GM18909 (cell line): ENCODE measurements at regions not wholly inside any gene's neighbourhood (a gene's known extent, or its start where the extent isn't known, plus 50 kb on each side); places are given as distances from the start of the nearest gene placed in this dataset.

ENCODE experiments used
- ATAC-seq: cut with Tn5 transposase; IDR thresholded peaks from one replicate; pipeline ENCODE4 v1.9.1; 2021; ENCODE audit warnings: mild to moderate bottlenecking; ENCODE audit not compliant: unreplicated experiment, poor library complexity

DNA sequence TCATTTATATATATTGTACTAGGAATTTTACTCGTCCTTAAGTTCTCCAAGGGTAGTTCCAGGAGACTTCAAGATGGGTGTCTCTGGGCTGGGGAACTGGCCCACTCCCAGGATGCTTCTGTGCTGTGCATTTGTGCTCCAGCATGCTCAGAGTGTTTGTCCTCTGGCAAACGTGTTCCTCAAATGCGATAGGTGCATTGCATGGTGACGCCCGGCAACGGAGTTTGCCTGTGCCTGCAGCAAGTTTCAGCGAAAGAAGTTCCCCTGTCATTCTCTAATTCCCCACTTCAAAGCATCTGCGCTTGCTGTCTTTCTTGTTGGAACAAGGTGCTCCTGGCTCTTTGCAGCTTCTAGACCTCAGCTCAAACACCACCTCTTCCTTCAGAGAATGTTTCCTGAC is 465.1 kb downstream of the GALR1 start:
- ATAC-seq: no peak

DNA sequence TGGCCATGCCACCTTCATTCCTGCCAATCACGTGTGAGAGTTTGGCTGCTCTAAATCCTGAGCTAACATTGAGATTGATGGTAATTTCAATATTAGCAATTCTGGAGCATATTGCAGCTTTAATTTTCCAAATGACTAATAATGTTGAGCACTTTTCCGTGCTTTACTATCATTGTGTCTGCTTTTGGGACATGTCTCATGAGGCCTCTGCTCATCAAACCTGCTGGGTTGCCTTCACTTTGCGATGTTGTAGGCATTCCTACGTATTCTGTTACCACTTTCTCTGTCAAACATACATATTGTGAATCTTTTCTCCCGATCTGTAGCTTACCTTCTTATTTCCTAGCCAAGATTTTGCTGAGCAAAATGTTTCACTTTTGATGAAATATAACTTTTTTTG is 466.6 kb downstream of the GALR1 start:
- ATAC-seq: no peak

DNA sequence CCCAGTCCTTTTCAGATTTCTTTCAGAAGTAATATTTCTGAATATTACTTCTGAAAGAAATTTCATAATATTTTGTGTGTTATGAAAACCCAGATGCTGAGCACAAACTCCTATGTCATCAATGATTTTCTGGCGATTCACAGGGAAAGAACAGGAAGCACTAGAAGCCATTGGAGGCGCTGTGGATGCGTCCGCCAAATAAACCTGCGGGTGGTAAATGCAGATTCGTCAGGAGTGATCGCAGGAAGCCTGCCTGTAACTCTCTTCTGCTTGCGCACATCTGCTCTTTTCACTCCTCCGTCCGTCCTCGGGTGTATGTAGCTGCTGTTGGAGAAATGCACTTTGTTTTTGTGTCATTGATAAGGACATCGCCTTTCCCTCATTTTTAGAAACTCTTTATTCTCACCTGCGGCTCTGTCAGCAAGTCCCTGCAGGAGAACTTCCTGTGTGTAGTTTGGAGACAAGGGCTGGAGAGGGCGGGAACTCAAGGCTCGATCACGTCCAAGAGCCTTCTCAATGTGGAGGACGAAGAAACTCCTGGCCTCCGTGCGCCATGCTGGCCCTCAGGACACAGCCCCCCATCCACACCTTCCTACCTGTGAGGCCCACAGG is 483.8 kb downstream of the GALR1 start:
- ATAC-seq: no peak

DNA sequence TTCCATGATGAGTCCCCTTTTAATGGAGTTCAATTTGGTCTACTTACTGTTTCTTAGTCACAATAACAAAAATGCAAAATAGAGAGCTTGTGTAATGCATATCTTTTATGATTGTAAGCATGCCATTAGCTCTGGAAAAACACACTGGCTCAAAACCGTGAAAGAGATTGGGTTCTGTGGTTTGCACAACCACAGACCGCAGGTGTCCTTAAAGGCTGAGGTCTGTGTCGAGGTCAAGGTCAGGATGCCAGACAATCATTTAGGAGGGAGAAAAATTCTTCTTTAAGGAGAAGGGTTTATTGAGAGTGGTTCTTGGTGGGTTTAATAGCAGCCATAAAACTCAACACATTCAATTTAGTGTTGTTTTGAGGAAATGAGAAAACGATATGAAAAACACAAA is 487.2 kb downstream of the GALR1 start:
- ATAC-seq: no peak

DNA sequence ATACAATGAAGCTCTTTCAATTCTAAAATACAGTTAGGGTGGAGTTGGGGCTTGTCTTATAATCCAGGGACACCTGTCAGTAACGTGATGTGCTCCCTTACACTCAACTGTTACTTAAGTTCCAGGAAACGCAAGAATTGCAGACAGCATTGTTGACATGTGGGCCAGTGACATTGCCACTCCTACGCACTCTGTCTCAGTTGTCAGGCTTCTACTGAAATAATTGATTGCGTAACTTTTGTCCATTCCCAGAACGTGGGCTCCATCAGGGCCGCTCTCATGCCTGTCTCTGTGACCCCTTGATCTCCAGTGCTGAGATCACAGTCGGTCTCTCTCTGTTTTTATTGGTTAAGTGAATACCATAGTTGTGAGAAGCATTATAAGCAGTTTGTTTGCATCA is 487.8 kb downstream of the GALR1 start:
- ATAC-seq: no peak

DNA sequence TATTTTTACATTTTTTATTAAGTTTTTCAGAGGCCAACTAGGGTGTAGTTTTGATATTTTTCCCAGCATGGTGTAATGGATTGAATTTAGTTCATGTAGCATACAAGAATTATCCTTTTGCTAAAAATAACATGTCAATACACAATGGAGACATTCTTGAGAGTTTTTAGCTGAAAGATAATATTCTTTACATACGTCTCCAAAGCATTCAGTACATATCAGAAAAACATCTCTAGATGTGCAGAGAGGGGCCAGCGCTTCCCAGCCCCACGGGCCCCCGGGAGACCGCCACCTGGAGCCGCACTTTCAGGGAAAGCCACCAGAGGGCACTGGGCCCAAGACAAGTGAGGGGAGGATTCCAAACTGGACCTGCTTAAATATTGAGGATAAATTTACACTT is 499.4 kb downstream of the GALR1 start:
- no peak for ATAC-seq

DNA sequence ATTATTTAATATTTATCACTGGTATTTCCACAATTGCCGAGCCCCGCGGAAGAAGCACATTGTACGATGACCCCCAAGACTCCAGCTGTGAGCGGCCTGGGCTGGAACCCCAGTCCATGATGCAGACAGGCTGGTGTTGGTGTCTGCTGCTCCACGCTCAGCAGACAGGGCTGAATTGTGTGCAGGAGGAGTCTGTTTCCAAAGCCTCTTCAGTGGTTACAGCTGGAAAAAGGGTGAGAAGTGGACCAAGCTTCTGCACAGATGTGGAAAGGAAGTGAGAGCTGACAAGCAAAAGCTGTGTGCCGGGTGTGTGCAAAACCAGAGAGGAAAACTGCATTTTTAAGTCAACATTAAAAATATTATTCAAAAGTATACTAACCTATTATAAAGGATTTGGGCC is 500.4 kb downstream of the GALR1 start:
- ATAC-seq: no peak

DNA sequence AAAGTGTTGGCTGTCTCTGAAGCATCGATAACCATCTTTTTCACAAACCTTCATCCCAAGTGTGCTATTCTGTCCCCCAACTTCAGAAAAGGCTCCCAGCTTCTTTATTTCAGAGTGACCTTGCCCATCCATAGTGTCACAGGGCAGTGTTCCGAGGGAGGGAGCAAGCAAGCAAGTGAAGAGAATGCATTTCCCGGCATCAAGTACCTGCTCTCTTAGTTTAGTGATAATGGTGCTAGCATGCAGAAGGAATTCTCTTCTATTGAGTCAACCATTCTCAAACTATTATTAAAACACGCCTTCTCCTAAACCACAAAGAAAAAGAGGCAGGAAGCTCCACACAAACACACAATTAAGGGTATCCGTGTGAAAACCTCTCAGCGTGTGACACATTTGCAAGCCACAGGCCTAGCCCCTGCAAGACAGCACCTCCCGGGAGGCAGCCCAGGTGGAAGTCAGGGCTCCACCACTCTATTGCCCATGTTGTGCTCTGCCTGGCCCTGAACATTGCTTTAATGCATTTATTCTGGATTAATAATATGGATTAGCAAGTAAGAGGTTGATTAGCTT is 504.9 kb downstream of the GALR1 start:
- no peak for ATAC-seq

DNA sequence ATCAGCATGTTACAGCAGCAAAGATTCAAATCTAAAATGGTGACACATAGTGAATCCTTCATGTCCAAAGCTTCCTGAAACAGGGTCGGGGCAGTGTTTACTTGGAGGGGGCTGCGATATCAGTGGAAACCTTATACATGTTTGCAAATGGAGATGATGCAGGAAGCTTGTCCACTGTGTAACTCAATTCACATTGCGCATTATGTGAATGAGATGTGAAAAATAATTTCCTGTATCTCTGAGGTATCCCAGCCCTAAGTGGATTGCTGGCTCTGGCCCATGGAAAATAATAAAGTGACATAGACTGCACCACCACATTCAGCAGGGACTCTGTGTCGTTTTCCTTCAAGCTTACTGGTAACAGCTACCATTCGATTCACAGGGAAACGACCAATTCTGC is 505.5 kb downstream of the GALR1 start:
- no peak for ATAC-seq

DNA sequence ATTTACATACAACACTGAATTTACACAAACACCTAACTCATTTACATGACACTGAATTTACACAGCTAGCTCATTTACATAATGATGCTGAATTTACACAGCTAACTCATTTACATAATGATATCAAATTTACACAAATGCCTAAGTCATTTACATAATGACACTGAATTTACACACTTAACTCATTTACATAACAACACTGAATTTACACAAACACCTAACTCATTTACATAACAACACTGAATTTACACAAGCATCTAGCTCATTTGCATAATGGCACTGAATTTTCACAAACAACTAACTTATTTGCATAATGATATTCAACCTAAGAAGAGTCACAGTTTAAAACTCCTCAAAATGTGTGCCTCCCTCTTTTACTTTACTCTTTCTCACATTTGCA is 511.7 kb downstream of the GALR1 start:
- no peak for ATAC-seq

DNA sequence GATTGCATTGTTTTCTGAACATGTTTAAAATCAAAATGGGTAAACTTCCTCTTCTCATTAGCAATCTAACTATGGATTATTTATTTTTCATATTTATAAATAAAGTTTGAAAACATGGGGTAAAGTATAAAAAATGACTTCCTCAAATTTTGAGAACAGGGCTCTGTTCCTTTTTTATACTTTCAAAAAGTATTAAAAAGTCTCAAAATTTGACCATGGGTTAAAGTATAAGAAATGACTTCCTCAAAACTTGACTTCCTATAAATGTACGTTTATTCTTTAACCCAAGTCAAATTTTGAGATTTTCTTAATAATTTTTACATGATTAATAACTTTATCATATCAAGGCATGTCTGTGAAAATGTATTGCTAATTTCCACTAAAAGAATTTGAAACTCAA is 512.4 kb downstream of the GALR1 start:
- ATAC-seq: no peak

DNA sequence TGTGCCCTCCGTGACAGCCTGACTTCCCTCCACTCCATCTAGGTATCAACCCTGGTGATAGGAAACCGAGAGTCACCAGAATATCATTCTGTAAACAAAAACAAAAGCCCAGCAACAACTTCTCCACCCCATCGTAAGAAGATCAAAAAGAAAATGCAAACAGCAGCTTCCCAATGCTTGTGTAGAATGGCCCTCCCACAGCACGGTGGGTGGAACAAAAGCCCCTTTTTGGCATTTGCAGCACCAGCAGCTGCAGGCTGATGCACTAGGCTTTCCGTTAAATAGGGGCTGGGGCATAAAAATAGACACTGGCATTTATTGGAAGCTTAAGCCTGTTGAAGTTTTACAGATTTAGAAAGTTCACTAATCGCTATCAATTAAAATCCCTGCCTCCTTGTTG is 513.0 kb downstream of the GALR1 start:
- no peak for ATAC-seq

DNA sequence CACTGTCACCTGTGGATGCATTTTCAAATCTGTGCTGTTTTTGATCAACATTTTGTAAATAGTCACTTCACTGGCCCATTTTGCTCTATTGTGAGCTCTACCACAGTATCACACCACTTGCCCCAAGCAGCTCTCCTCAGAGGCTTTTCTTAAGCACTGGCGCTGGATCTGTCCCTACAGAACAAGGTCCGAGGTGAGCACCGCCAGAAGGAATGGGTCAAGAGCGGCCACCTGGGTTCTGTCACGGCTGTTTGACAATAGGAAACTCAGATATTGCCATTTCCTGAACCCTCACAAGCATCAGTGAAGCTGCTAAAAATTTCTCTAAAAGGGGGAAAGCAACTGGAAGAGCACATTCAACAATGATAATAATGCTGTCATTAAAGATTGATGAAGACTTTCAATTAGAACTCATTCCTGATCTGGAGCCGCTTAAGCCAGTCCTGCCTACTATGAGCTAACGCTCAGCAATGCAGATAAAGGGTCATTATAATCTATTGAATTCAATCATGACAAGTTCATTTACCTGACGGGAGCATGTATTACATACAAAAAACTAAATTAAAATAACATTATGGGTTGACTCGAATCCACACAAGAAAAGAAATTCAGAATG is 514.0 kb downstream of the GALR1 start:
- ATAC-seq: no peak

DNA sequence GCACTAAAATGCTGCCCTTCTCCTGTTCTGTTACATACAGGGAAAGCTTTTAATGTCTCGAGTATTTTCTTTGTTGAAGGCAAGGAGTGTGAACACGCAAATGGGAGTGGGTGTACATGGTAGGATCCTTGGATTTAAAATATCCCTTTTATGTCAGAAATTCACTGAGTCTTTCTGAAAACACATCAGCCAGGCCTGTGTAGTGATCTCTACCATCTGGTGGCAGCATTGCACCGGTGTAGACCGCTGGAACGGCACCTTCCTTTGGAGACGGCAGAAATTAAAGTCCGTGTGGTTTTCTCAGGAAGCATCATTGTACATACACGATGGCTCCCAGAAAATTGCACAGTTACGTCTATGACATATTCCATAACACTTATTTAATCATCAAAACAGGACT is 515.8 kb downstream of the GALR1 start:
- no peak for ATAC-seq

DNA sequence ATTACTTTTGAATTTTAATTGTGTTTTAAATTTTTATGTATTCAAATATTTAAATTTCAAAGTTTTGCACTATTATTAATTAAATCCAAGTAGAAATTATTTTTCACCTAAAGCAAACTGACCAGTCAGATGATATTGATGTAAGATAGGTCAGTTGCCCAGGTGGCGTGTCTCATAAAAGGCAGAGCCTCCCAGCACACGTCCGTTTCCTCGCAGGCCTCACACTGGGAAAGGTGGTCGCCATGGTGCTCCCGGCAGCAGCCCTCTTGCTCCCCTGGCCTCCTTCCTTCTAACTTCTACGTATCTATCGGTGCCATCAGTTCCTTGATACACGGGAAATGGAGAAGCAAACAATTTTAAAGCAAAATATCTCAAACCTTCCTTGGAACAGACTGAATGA is 516.8 kb downstream of the GALR1 start:
- no peak for ATAC-seq

DNA sequence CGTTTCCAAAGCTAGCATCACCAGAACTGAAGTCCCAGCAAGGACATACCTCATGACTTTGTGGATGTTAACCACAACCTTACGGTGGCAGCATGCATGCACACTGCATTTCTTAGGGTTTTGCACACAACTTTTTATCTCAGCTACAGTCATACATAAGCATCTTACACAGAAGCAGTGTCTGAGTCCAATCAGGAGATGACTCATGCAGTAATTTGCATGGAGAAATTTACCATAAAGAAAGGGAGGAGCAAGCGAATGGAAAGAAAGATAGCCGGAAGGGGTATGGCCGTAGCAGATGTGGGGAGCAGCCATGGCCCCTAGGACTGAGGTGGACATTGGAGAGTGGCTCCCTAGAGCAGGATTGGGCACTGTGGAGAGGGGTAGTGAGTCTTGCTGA is 522.5 kb downstream of the GALR1 start:
- no peak for ATAC-seq

DNA sequence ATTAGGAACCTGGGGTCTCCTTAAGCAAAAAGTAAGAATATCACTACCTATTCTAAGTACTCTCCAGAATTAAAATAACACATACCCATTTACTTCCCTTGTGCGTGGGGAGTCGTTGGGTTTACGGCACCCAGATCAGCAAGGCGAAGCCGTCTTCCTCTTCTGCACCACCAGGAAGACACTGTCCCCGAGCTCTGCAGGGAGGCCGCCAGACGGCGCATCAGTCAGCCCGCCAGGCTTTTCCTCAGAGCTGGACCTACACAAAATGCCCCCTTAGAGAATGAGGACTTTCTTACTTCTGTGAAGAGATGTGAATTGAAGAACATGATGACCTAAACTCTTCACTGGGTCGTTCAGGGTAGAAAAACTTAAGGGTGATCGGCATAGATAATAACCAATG is 526.5 kb downstream of the GALR1 start:
- ATAC-seq: no peak

DNA sequence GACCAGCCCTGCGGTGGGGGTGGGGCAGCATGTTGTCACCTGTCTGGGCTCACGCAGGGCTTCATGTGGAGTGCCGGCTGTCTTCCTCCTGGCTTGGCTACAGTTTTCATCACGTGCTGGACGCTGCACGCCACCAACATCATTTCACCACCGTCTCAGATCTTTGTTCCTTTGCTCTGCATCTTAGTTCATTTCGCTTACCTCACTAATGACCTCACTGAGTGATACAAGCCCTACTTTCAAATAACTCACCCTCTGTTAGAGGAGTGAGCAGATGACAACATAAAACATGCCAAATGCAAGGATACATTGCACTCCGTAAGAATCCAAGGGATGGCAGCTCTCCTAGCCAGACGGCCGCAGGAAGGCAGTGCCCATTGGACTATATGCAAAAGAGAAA is 527.5 kb downstream of the GALR1 start:
- ATAC-seq: no peak

DNA sequence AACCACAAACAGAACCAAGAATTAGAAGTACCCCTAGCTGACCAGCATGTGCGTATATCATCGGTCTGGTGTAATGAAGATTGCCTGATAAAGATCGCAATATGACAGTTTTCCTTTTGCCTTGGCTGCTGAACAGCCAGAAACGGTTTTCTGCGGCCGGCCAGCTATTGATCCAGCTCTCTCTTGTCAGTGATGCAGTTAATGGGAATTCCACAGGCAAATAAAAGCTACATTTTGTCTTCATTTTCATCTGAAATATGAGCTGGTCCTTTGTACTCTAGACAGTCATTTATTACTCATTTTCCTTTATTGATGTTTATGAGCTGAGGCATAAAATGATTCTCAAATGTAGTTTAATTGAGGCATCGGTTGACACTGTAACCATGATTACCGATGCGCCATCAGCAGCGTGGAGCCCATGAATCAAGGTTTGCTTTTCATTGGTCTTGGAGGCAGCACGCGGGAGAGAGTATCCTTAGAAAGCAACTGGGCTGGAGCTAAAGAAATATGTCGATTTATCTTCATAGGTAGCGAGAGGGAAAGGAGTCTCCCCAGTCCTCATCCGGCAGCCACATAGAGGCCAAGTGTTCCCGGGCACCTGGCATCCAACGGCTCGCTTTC is 535.2 kb downstream of the GALR1 start:
- ATAC-seq: no peak

DNA sequence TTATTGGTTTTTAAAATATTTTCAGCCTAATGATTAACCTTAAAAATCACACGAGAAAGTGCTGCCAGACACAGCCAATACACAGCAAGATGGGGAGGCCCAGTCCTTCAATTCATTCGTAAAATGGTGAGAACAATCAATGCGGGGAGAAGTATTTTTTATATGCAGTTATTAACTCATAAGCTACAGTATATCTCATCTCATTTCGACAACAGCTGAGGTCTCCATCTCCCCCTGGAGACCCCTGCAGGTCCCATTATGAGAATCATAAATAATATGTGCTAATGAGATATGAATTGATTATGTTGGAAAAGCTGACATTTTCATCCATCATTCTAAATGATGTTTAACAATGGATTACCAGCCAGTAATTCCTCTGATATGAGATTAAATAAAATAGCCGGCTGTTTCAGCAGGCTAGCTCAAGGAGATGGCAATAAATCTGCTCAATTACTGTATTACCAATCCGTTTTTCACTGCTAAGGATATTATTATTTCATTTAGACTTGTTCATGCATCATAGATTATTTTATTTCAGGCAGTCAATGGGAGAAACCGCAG is 535.8 kb downstream of the GALR1 start:
- no peak for ATAC-seq

DNA sequence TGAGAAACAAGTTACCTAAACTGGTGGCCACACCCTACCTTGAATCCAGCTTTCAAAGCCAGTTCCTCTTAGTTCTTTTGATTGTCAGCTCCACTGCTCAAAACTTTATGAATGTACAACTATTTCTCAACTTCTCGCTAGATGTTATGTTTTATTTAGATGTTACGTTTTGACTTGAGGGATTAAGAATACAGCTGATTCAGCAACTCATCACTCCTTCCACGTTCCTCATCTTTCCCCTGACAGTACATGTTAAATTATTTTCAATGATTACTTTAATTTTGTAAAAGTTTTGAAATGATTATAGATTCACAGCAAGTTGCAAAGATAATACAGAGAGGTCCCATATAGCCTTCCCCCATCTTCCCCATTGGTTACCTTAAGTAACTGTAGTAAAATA is 553.4 kb downstream of the GALR1 start:
- ATAC-seq: no peak

DNA sequence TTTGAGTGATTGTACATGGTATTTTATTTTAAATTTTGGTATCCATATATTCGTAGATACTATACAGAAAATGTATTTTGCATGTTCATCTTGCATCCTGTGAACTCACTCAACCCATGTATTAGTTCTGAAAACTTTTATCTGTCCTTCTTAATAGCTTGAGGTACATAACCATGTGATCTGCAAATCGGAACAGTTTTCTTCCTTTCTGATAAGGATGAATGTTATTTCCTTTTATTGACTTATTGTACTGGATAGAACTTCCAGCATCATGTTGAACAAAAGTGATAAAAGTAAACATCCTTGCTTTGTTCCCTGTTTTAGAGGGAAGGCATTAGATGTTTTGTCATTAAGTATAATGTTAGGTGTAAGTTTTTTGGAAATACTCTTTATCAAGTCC is 554.7 kb downstream of the GALR1 start:
- no peak for ATAC-seq
